HG03565 (cell line): ENCODE measurements at regions not wholly inside any gene's neighbourhood (a gene's known extent, or its start where the extent isn't known, plus 50 kb on each side); places are given as distances from the start of the nearest gene placed in this dataset.

Experiments
- ATAC-seq: cut with Tn5 transposase; IDR thresholded peaks from one replicate; pipeline ENCODE4 v1.9.1; 2021; ENCODE audit warnings: mild to moderate bottlenecking, moderate library complexity; ENCODE audit not compliant: unreplicated experiment

DNA sequence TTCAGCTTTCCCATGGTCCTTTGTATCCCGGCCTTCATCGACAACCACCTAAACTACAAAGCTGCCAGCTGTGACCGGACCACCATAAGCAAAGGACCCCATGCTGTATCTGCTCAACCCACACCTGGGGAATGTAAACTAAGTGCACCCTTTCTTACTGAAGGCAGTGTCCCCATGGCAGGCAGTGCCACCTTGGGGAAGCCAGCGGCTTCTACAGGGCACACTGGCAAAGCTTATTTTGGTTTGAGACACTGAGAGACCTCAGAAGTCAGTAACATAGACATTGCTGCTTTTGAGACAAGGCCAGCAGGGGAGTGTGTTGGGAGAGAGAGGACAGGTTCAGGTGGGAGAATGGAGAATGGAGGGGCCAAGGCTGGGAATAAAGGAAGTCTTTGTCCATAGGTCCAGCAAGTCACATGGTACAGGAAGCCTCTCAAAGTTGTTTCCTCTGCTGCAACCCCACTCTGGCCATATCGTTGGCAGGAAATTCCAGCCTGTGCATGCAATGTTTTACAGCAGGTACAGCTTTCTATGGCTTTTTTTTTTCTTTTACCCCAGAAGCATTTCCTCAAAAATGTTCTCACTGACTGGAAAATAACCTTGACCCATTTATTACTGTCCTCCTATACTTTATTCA lies 85.9 kb upstream of the NPVF start:
- ATAC-seq, result no peak

DNA sequence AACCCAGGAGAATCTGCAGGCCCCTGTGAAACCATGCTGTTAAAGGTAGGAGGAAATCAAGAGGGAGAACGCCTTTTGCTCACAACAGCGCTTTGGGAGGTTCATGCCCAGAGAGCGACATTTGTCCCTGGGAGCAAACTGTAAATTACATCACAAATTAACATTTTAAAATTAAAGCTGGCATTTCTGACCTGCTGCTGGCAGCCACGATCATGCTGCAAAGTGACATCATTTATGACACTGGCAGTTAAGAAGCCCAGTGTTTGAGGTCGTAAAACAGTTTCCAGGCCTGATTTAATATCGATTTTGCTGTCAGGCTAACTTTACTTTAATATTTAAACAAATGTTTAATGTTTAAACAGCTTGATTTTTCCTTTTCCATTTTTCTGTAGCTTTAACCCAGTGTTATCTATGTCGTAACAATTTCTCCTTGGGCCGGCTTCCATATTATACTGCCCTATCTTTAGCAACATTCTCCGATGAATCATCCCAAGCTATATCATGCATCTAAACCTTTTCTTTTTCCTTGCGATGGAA lies 86.5 kb upstream of the NPVF start:
- ATAC-seq, result no peak

DNA sequence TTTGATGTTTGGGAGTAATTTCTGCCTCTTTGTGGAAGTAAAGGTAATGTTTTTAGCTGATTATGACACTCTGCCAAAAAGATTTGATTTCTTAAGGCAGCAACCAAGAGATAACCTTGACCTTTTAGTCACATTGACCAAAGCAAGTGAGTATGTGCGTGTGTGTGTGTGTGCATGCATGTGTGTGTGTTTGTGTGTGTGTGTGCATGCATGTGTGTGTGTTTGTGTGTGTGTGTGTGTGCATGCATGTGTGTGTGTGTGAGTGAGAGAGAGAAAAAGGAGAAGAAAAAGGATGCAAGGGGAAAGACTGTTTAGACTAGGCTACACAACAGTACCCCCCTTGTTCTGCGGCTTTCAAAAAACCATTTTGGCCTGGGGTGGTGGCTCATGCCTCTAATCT lies 88.1 kb upstream of the NPVF start:
- ATAC-seq, result no peak

DNA sequence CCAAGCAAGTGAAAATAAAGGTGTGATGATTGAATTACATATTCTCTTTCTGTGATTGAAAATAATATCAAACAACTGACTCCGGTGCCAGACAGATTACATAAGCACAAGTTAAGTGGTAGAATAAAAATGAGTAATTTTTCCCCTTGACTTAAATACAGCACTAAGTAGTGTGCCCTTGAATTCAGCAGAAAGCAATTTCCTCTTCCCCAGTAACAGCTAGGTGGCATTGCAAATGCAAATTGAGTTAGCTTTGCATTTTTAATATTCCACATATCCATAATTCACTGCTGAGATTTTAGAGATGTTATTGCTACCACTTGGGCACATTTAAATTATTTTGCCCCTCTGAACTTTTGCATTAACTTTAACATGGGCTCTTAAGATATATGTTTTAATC lies 89.8 kb upstream of the NPVF start:
- ATAC-seq, result no peak

DNA sequence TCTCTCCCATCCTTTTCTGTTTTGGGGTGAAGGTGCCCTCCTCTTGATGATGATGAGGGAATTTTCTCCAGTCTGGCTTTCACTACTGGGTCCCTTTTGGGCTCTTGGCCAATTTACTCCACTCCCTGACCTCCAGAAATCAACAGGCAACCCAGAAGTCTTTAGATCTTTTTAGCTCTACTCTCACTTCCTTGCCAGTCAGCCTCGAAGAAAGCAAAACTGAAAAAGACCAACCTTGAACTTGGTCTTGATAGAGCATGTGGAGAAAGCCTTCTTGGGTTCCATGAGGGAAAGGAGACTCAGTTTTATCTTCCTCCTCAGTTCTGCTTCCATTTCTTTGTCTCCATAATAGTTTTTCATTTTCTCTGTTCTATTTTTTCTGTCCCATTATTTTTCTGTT lies 91.4 kb upstream of the NPVF start:
- ATAC-seq, result no peak

DNA sequence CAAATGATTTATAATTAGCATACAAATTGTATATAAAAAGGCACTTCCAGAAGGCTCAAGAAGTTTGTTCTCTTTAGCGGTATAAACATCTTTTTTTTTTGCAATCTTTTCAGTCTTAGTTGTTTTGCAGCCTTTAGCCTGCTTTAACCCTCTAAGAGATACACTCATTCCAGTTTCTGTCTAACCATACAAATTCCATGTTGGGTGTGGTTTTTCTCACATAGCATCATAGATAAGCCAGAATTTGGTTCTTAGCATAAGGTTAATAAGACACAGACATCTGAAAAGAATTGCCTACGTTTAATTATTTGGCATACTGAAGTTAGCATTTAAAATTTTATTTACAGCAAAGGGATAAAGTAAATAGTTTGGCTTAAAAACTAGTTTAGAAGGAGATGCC lies 92.5 kb upstream of the NPVF start:
- no peak for ATAC-seq

DNA sequence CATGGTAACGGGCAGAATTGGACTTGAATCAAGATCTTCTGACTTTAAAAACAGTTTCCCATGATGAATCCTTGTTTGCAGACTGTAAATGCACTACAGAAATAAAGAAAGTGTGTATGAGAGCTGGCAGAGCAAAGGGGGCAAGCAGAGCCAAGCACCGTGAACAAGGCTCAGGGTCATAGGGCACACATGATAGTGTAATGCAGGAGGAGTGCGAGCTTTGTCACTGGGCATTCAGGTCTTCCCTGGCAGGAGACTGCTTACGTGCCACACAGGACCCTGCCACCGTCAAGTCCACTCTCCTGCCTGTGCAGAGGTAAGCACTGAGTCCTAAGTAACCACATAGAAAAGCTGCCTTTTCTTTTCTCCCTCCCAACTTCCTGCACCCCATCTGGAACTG lies 93.1 kb upstream of the NPVF start:
- ATAC-seq, result no peak

DNA sequence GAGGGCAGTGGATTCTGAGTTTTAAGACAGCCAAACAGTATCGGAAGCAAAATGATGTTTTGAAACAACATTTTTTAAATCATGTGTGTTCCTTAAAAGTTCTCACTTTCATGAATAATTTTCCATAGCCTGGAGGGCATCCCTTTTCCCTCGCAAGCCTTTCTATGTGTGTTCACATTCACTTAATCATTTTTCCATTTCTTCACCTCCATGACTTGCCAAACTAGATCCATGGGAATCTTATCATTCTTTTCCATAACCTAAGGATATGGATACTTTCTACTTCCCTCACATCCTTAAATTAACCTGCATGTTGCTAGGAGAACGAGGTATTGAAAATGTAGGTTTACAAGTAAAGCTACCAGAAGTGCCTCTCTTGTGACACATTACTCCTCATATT lies 94.2 kb upstream of the NPVF start:
- no peak for ATAC-seq

DNA sequence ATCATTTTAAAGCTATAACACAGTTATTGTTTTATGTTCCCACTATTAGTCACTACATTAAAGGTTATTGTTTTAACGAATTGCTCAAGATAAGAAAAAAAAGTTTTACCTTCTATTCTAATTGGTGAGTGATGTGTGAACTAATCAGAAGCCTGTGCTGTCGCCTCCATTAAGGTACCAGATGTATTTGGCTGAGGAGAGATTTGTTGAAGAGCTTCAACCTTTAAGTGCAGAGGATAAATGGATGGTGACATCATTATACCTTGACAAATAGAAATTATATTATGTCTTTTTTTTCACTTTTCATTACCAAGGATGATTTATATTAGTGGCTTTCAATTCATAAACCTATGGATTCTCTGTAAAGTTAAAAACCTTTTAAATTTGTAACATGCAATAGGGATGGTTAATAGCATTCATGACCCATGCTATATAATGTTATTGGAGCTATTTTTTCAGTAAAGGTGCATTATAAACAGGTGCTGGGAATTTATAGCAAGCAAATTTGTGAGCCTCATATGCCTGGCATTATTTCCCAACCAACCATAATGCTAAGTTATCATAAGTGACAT lies 97.0 kb upstream of the NPVF start:
- ATAC-seq, result no peak

DNA sequence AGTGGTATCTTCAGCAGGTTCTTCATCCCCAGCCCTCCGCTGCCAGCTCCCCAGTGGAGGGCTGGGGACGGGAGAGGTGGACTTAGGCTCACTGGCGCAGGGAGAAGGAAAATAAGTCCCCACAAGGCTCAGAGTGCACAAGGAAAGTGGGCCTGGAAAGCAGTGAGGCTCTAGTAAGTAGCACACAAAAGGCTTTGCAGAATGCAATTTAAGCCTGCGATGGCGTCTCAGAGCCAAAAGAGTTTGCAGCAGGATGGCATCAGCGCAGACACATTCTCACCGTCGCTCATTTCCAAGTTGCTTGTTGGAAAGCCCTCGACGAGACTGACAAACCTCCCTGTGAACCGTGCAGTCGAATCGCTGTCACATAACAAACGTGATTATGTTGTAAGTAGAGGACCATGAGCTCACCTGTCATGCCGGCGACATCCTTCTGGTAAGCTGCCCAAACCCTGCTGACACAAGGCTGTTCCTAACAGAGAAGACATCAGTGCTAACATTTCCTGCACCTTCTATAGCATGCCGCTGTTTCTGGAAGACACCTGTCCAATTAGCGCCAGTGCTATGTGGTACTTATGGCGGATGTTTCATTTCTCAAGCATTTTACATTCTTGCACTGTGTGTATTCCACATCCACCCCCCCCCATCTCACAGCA lies 98.3 kb upstream of the NPVF start:
- ATAC-seq, result no peak

DNA sequence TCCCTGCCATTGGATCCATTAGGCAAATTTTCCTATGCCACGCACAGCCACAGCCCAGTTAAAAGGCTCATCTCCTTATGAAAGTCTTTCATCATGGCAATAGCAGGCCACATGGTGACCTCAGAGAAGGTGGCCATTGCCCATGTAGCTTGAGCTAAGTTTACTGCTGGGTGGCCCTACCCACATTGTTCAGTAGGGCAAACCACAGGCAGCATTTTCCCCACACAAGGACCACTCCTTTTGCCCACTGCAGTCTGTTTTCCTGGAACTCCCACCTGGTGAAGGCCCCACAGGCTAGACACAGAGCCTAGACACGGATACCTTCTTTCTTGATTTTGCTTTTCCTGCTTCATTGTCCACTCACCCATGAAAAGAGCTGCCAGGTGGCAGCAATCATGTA lies 101.5 kb upstream of the NPVF start:
- ATAC-seq, result no peak

DNA sequence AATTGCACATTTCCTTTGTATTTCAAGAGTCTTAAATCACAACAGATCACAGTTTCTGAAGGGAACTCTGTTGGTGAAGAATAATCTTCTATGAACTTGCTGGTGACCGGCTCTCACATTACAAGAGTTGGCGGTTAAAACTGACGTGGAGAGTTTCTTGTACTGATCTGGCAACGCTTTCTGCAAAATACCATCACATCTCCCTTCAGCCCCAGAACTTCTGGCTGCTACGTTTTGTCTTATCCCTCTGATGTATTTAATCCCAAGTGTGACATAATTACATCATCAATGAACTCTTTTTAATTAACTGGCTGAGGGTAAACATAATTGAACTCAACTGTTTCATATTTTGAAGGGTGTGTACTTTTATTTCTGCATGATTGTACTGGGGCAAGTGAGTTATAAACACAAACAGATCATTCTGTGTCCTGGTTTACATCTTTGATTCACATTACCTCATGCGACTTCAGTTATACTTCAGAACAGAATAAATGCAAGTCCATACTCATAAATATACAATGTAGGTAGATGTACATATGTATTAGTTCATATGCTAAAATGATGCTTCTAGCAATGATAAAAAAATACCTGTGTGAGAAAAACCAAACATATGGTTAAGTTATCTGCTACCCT lies 105.1 kb upstream of the NPVF start:
- no peak for ATAC-seq

DNA sequence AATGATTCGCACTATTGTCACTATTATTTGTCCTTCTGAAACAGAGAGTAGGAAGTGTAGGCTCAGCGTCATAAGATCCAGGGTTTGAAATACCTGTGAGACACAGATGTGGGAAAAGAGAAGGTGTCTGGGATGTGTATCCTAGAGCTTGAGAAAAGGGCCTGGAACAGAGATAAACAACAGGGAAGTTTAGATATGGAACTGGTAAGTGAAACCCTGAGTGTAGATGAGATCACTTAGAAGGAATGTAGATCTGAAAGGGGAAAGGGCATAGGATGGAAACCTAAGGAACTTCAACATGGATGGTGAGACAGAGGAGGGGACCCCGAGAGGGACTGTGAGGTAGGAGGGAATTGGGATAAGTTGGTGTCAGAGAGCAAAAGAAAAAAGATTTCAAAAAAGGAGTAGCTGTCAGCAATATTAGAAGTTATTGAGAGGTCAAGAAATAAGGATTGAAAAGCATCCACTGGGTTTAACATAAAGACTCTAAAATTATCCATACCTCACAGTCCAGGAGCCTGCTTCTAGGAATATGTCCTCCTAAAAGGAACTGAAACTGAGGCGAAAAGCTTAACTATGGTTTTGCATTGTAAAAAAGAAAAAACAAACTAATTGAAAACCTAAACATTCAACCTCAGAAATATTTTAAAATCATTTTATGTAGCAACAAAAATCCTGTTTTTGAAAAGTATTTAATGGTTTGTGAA lies 119.2 kb upstream of the NPVF start:
- ATAC-seq, result no peak

DNA sequence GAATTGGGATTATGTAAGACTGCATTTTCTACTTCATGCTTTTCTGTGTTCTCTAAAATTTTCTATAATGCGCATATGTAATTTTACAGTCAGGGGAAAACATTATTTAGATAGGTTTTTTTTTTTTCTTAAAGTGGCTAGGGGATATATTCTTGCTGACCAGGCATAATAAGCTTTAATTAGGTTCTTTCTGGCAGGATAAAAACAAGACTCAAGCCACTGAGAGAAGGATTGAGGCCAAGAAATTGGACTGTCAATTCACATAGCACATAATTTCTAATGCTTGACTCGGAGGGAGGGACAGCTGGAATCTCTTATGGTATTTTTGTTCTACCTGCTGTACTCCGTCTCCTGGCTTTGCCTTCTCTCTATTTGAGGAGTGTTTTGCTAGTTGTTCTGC lies 119.8 kb upstream of the NPVF start:
- ATAC-seq, result no peak

DNA sequence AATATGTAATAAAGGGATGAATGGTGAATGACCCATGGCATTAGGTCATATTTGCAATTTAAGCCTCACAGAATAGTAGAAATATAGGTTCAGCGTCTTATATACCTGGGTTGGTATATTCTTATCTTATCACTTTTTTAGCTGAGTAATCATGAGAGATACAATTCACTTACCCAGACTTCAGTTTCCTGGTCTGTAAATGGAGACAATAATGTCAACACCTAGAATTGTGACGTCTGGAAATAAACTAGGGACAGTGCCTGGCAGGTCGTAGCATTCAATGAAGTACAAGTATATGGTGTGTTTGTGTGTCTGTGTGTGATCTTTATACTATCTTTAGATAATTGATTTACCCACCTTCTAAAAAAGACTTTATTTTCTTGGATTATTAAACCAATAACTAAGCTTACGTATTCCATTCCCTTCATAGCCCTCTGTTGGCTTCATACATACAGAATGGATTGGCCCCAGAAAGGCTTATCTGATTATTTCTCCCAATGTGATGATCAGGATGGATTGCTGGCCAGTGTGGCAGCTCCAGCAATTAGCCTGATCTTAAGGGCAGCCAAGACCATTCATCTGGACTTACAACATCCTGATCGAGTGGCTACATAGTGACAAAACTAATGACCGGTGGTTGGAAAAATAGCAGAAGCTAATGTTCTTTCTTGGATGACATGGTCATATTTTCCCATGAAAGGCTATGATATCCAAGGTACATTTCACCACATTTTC lies 121.2 kb upstream of the NPVF start:
- no peak for ATAC-seq

DNA sequence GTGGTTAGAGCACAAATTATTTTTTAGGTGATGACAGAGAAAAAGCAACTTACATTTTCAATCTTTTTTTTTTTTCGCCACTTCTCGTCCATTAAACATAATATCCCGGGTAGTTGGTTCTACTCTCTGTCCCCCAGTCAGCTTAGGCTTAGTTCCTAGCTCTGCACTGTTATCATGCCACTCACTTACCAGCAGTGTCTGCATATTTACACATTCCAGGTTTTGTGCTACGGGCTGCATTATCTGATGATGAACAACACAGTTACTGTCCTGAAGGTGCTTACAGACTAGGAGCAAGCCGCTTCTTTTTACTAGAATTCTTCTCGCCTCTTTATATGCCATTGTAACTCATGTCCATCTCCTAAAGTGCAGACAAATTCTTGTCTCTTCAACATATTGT lies 121.8 kb upstream of the NPVF start:
- no peak for ATAC-seq

DNA sequence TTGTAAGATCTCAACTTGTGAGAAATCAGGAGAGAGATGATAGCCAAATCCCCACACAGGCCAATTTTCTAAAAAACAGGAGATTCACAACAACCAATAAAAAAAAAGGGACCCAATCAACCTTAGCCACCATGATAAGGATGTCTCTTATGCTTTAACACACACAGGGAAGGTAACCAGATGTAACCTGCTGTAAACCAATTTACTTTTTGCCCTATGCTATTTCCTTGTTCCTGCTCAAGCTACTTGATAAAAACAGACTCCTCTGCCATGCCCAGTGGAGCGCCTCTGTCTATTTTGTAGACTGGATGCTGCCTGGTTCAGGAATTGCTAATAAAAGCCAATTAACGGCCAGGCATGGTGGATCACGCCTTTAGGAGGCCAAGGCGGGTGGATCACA lies 123.5 kb upstream of the NPVF start:
- ATAC-seq, result no peak

DNA sequence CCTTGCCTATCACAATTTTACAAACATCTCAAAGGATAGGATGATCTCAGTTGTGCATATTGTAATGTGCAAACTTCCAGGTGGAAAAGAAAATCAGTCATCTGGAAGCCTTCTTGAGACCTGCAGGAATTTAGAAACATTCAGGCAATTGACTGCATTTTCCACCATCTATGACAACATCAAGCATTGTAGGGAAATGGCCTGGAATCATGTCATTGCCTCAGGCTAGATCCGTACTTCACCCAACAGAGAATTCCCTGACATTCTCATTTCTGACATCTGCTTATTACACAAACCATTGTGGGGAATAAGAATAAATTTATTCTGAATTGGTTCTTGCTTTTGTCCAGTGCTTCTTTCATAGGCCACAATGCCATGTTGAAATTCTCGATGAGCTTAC lies 124.9 kb upstream of the NPVF start:
- ATAC-seq, result no peak

DNA sequence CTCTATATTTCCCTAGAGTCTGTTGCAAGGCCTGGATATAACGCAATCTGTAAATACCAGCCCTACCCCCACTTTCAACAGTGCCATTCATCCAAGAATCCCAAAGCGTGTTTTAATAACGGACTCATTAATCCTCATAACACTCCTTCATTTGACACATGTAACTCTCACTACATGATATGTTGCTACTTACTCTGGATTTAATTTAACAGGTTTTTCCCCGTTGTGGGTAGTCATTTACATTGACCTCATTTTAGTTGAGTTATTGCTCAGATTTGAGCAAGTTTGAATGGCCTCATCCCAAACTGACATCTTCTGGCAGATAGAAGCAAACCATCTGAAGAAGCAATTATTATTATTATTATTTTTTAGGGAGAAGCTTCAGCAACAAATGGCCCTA lies 125.4 kb upstream of the NPVF start:
- no peak for ATAC-seq

DNA sequence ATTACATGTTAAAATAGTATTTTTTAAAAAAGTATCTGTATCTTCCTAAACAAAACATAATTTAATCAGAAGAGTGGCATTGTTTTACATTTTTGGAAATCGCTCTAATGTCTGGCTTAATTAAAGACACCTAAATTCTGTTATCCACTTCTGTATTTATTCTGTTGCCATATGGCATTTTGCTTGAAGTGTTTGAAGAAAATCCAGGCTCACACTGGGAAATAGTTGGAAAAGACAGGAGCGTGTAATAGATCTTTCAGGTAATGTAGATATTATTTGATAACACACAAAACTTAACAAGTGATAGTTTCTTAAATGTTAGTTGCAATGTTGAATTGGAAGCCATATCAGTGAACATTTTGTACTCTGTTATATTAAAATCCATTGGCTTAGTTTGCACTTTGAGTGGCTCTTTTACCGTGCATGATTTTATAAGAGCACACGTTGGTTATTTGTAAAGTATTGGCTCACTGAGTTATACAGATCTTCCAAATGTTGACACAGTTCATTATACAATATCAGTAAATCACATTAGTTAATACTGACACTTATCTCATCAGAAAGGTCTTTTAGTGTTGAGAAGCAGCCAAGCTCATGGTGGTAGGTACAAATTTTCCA lies 128.4 kb upstream of the NPVF start:
- ATAC-seq, result no peak
